ENCODE measurements at regions not wholly inside any gene's neighbourhood (a gene's known extent, or its start where the extent isn't known, plus 50 kb on each side); places are given as distances from the start of the nearest gene placed in this dataset.

DNA sequence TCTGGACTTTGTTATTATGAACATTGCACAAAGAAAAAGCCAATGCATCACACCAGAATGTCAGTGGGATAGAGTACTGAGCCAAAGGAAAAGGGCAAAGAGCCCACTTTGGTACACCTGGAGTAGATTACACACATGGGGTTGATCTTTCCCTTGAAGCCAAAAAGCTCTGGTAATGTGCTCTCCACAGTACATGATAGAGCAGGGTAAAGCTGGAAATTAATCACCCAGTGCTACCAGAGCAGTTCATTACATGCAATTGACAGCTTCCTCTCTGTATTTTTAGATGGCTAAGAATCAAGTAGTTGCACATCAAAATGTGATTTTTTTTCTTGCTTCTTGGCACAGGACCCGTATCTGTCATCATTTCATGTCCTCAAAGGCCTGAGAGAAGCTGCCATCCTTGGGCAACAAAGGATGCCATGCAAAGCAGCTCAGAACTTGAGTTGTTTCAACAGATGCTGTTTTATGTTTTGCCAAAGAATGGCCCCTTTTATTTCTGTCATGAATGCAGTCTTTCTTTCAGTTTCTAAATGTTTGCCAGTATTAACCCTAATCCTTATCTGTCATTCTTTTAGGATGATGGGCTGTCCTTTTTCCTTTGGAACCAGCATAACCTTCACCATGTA, 88.1 kb downstream of the HDGFL1 start:
- ChIA-PET POLR2A (no interaction called here), CTCF (interaction anchor here (0.6 to 1.2 kb wide), 2 partner anchors 155 to 156 kb away, joined by 3 read pairs; no protein-coding TSS in a partner anchor)
- no peaks in the 10 kb centered on the region for H3K9me3 ChIP-seq (ENCODE audit: control insufficient read depth, insufficient read depth, low read depth, low read length)
- TF ChIP-seq ZSCAN23 (tag by site-specific recombination; IDR thresholded peaks at IDR 0.05) (no peak), HOXD13 (CRISPR knock-in tag; IDR thresholded peaks at IDR 0.05; ENCODE audit: borderline replicate concordance) (no peak), ZNF266 (tag by site-specific recombination; IDR thresholded peaks at IDR 0.05; ENCODE audit: low read depth) (no peak), KLF10 (tag by site-specific recombination; IDR thresholded peaks at IDR 0.05) (no peak)
- TF ChIP-seq, protein P1, sequence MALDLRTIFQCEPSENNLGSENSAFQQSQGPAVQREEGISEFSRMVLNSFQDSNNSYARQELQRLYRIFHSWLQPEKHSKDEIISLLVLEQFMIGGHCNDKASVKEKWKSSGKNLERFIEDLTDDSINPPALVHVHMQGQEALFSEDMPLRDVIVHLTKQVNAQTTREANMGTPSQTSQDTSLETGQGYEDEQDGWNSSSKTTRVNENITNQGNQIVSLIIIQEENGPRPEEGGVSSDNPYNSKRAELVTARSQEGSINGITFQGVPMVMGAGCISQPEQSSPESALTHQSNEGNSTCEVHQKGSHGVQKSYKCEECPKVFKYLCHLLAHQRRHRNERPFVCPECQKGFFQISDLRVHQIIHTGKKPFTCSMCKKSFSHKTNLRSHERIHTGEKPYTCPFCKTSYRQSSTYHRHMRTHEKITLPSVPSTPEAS (tag by site-specific recombination; IDR thresholded peaks at IDR 0.05), result no peak
- no peaks in the 10 kb centered on the region for H3K4me1 ChIP-seq (ENCODE audit: control insufficient read depth, insufficient read depth, low read length)
- H3K4me3 ChIP-seq (ENCODE audit: low read depth, low read length), result no peak overlapping the region
- no peaks in the 10 kb centered on the region for H3K36me3 ChIP-seq (ENCODE audit: control insufficient read depth in 2 of 2, insufficient read depth in 1 of 2, low read length in 2 of 2)
- no peak overlapping the region for H3K27ac ChIP-seq (ENCODE audit: extremely low read depth, low read depth, low read length)

DNA sequence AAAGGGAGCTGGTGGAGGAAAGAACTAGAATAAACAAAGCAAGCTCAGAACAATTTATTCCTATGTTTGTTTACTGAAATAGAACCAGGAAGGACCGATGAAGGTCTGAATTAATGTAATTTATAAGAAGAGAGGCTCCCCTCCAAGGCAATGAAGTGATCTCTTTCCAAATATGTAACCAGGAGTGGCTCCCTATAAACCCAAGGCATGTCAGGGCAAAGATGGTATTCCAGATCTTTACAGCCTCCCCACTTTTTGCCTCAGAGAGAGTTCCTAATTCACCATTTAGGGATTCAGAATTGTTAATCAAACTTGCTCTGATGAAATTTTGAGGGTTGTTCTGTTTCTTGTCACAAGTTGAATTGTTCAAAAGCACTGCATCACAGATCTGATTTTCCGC, 88.8 kb downstream of the HDGFL1 start:
- ChIA-PET CTCF (interaction anchor here (0.6 kb wide), 2 partner anchors 157 to 170 kb away, joined by 3 read pairs; no protein-coding TSS in a partner anchor), POLR2A (no interaction called here)
- H3K36me3 ChIP-seq (ENCODE audit: control insufficient read depth in 2 of 2, insufficient read depth in 1 of 2, low read length in 2 of 2), result no peaks in the 10 kb centered on the region
- H3K4me1 ChIP-seq (ENCODE audit: control insufficient read depth, insufficient read depth, low read length), result no peaks in the 10 kb centered on the region
- TF ChIP-seq GFI1B (tag by site-specific recombination; IDR thresholded peaks at IDR 0.05) (no peak), ZNF175 (tag by site-specific recombination; IDR thresholded peaks at IDR 0.05) (no peak), ZNF560 (tag by site-specific recombination; IDR thresholded peaks at IDR 0.05; ENCODE audit: borderline replicate concordance) (no peak), WT1 (tag by site-specific recombination; IDR thresholded peaks at IDR 0.05) (no peak), ZXDB (tag by site-specific recombination; IDR thresholded peaks at IDR 0.05) (no peak), ZBTB8A (tag by site-specific recombination; IDR thresholded peaks at IDR 0.05) (no peak), YY1 (tag by site-specific recombination; IDR thresholded peaks at IDR 0.05) (no peak), ZNF514 (tag by site-specific recombination; IDR thresholded peaks at IDR 0.05) (no peak), ZNF558 (tag by site-specific recombination; IDR thresholded peaks at IDR 0.05) (no peak), ZNF596 (tag by site-specific recombination; IDR thresholded peaks at IDR 0.05) (no peak), GLI4 (tag by site-specific recombination; IDR thresholded peaks at IDR 0.05) (no peak), ZNF664 (tag by site-specific recombination; IDR thresholded peaks at IDR 0.05) (no peak), ZNF112 (tag by site-specific recombination; IDR thresholded peaks at IDR 0.05) (no peak), ZFP3 (tag by site-specific recombination; IDR thresholded peaks at IDR 0.05; ENCODE audit: low read depth) (no peak), ZNF555 (tag by site-specific recombination; conservative IDR thresholded peaks at IDR 0.05) (no peak), ZNF624 (tag by site-specific recombination; IDR thresholded peaks at IDR 0.05) (no peak)
- TF ChIP-seq, protein P2, sequence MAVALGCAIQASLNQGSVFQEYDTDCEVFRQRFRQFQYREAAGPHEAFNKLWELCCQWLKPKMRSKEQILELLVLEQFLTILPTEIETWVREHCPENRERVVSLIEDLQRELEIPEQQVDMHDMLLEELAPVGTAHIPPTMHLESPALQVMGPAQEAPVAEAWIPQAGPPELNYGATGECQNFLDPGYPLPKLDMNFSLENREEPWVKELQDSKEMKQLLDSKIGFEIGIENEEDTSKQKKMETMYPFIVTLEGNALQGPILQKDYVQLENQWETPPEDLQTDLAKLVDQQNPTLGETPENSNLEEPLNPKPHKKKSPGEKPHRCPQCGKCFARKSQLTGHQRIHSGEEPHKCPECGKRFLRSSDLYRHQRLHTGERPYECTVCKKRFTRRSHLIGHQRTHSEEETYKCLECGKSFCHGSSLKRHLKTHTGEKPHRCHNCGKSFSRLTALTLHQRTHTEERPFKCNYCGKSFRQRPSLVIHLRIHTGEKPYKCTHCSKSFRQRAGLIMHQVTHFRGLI (tag by site-specific recombination; IDR thresholded peaks at IDR 0.05), result no peak
- TF ChIP-seq, protein P3, sequence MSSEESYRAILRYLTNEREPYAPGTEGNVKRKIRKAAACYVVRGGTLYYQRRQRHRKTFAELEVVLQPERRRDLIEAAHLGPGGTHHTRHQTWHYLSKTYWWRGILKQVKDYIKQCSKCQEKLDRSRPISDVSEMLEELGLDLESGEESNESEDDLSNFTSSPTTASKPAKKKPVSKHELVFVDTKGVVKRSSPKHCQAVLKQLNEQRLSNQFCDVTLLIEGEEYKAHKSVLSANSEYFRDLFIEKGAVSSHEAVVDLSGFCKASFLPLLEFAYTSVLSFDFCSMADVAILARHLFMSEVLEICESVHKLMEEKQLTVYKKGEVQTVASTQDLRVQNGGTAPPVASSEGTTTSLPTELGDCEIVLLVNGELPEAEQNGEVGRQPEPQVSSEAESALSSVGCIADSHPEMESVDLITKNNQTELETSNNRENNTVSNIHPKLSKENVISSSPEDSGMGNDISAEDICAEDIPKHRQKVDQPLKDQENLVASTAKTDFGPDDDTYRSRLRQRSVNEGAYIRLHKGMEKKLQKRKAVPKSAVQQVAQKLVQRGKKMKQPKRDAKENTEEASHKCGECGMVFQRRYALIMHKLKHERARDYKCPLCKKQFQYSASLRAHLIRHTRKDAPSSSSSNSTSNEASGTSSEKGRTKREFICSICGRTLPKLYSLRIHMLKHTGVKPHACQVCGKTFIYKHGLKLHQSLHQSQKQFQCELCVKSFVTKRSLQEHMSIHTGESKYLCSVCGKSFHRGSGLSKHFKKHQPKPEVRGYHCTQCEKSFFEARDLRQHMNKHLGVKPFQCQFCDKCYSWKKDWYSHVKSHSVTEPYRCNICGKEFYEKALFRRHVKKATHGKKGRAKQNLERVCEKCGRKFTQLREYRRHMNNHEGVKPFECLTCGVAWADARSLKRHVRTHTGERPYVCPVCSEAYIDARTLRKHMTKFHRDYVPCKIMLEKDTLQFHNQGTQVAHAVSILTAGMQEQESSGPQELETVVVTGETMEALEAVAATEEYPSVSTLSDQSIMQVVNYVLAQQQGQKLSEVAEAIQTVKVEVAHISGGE (tag by site-specific recombination; conservative IDR thresholded peaks at IDR 0.05; ENCODE audit: low read depth), result no peak
- TF ChIP-seq, protein P4, sequence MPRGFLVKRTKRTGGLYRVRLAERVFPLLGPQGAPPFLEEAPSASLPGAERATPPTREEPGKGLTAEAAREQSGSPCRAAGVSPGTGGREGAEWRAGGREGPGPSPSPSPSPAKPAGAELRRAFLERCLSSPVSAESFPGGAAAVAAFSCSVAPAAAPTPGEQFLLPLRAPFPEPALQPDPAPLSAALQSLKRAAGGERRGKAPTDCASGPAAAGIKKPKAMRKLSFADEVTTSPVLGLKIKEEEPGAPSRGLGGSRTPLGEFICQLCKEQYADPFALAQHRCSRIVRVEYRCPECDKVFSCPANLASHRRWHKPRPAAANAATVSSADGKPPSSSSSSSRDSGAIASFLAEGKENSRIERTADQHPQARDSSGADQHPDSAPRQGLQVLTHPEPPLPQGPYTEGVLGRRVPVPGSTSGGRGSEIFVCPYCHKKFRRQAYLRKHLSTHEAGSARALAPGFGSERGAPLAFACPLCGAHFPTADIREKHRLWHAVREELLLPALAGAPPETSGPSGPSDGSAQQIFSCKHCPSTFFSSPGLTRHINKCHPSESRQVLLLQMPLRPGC (tag by site-specific recombination; IDR thresholded peaks at IDR 0.05), result no peak
- TF ChIP-seq, protein P5, sequence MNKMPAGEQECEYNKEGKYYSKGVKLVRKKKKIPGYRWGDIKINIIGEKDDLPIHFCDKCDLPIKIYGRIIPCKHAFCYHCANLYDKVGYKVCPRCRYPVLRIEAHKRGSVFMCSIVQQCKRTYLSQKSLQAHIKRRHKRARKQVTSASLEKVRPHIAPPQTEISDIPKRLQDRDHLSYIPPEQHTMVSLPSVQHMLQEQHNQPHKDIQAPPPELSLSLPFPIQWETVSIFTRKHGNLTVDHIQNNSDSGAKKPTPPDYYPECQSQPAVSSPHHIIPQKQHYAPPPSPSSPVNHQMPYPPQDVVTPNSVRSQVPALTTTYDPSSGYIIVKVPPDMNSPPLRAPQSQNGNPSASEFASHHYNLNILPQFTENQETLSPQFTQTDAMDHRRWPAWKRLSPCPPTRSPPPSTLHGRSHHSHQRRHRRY (tag by site-specific recombination; IDR thresholded peaks at IDR 0.05), result no peak
- H3K9me3 ChIP-seq (ENCODE audit: control insufficient read depth, insufficient read depth, low read depth, low read length), result no peaks in the 10 kb centered on the region
- H3K4me3 ChIP-seq (ENCODE audit: low read depth, low read length), result no peak overlapping the region
- no peak overlapping the region for H3K27ac ChIP-seq (ENCODE audit: extremely low read depth, low read depth, low read length)
